Fibroblast of gingiva (primary cell): ENCODE measurements at regions not wholly inside any gene's neighbourhood (a gene's known extent, or its start where the extent isn't known, plus 50 kb on each side); places are given as distances from the start of the nearest gene placed in this dataset.
"Not testable (repeated sequence)": the region's sequence is repeated elsewhere in the genome, so short reads cannot be mapped to it uniquely, and the experiment has no call there.

Source experiments
- DNase-seq: peaks from one replicate; pipeline ENCODE4 v3.0.0-alpha.2; 2011; ENCODE audit warnings: low read depth

DNA sequence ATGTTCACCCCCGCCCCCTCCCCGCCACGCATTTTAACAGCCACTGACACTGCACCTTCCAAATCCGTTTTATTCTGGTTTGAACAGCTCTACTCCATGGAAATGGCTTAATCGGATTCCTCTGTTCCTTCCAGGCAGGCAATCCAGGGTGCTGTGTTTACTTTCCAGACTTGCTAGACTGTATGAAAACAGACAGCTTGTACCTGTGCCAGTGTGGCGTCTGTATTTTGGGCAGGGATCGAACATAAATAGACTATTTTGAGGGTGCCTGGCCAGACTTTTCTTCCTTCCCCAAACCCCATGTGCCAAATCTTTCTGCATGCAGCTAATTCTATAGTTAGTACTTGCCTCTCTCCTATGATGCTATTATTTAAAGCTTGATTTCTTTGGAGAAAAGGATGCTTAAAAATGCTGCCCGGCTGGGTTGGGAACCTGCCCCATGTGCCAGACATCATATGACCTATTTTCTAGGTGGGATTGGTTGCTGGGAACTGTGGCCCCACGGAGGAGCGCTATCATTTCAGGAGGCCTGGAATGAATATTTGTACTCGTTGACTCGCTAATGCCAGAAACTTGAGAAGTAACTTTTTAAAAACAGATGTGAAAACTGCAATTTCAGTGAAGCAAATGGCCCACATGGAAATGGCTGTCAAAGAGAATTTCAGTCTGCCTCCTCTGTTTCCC lies 814.8 kb downstream of the BRD1 start:
- no peak for DNase-seq

DNA sequence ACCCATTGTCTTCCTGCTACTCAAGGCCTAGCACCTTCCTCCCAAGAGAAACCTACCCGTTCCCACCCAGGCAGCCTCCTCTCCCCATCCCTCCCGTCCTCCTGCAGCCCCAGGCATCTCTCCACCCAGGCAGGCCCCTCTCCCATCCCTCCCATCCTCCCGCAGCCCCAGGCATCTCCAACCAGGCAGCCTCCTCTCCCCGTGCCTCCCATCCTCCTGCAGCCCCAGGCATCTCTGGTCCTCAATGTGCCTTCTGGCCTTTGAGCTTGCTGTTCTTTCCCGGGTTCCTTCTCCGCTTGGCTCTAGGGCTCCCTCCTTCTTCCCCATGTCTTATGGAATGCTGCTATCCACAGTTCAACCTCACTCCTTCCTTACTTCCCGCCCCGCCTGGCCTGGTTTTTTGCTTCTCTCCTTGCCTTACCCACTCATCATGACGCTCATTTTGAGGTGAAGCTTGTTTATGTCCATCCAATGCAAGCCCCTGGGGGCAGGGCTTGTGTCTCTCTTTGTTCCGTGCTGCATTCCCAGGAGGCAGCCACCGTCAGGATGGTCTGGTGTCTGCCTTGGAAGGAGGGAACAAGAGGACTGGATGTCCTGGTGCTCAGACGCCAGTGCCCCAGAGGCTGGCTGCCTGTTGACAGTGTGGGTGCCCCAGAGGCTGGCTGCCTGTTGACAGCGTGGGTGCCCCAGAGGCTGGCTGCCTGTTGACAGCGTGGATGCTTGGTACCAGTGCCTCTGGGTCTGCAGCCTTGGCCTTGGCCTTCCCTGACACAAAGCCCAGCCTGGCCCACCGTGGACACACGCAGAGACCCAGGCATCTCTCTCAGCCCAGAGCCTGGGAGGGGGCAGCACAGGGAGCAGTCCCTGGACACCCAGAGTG lies 815.7 kb downstream of the BRD1 start:
- DNase-seq = no peak

DNA sequence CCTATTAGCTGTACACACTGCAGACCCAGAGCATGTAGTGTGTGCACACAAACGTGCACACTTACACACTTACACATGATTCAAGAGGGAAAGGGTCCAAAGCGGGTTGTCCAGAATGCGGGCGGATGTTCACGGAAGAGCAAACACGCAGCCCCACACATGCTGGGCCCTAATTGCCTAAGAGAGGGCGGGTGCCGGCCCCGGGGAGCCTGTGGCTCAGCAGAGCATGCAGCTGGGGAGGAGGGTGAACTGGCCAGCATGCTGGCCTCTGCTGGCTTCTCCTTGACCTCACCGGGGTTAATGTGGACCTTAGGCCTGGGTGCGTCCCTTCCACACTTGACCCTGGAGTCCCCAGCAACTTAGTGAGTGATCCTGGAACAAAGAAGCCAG lies 816.3 kb downstream of the BRD1 start:
- no peak for DNase-seq

DNA sequence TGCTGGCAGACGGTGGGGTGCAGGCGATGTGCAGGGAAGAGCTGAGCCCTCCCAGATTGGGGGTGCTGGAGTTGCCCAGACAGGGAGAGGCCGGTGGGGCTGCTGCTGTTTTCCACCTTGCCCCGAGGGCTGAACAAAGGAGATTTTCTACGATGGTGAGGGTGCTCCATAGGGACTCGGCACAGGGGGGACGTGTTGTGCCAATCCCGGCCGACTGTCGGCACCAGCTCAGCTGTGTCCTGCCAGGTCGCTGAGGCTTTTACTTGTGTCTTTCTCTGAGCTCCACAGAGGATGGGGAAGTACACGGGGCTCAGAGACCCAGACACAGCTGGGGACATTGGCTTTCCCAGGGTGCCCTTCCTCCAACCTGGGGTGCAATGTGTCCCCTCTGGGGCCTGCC lies 816.8 kb downstream of the BRD1 start:
- DNase-seq = no peak

DNA sequence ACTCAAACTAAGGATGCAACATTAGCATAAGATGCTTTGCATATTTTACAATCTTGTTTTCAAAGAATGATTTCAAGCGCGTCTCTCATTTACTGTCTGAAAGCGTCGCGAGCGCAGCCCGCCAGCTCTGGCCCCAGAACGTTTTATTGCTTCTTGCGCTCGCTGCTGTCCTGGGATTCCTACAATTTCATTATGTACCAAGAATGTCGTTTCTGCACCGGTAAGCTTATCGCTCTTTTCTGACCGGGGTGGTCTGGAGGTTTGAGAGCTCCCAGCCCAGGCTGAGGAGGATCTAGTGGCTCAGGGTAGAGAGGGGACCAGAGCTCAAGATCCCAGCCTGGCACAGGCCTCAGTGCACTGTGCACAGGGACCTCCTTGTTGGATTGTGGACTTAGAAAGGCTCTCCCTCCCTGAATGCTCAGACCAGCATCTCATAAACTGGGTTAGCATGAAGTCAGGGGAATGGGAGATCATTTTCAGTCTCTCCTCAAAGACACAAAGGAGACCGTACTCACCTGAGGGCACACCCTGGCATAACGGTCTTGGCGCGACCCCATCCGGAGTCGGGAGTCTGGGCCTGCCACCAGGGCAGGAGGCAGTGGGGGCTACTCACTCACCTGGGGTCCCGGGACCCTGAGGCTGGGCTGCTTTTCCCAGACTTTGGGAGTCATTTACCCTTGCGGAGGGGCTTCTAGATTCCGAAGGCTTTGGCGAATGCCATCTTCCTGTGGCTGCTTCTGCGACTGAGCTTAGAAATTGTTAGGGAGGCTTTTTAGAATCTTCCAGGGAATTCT lies 817.4 kb downstream of the BRD1 start:
- DNase-seq = no peak

DNA sequence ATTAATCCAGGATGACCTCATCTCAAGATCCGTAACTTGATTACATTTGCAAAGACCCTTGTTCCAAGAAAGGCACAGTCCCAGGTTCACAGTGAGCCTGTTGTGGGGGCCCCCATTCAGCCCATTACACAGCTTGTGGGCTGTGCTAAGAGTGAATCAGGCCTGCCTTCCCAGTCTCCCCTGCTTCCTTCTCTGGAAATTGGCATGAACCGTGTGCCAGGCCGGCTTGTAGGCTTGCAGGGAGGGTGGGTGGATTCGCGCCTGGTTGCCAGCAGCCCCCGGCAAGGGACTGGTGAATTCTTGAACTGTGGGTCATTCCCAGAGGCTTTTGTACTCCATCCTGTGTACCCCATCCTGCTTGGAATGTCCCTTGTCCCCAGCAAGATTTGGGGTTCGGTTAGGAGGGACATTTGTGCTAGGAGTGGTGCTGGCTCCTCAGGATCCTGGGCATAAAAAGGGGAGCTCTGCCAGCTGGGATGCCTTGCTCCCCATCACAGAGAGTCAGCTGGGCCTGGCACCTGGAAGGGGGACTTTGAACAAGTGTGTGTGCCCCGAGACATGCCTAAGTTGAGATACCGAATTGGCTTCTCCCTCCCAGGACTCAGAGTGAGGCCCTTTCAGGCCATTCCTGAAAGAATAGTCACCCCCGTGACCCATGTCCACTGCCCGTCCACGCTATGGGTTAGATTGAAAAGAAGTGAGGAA lies 818.2 kb downstream of the BRD1 start:
- DNase-seq = no peak

DNA sequence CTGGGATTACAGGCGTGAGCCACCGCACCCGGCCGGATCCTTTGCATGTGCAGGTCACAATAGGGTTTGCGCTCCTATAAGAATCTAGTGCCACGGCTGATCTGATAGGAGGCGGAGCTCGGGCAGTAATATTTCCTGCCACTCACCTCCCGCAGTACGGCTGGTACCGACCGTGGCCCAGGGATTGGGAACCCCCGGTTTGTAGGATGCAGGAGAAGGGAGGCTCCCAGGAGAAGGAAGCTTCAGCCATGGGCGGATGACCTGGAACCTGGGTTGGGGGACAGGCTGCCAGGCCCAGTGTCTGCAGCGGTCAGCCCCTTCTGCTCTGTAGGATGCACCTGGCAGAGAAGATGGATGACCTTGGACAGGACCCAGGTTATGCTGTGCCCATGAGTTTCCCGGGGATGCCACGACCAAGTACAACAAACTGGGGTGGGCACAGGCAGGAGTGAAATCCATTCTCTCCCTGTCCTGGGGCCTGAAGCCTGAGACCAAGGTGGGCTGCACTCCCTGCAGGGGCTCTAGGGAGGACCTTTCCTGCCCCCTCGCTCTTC lies 818.9 kb downstream of the BRD1 start:
- no peak for DNase-seq

DNA sequence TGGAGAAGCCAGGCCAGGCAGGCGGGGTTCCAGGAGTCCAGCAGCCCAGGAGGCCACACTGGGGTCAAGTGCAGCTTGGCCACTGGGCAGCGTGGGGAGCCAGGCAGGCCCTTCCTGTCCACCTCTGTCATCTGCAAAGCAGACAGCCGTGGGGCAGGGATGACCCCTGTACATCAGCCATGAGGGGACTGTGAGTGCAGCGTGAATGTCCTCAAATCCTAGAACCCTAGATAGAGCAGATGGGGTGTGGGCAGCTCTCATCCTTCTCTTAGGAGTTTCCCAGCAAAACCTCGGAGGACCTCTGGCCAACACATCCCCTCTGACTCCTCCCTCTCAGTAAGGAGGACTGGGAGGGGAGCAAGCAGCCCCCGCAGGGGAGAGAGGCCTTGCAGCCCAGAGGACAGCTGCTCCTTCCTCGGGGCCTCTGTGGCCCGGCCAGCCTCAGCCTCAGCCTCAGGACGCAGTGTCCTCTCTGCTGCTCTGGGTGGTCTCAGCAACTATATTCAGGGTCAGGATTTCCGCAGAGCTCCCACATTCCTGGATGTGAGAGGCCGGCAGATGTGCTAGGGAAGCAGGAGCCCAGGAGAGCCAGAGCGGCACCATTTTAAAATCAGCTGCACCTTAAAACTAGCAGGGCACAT lies 820.5 kb downstream of the BRD1 start:
- no peak for DNase-seq

DNA sequence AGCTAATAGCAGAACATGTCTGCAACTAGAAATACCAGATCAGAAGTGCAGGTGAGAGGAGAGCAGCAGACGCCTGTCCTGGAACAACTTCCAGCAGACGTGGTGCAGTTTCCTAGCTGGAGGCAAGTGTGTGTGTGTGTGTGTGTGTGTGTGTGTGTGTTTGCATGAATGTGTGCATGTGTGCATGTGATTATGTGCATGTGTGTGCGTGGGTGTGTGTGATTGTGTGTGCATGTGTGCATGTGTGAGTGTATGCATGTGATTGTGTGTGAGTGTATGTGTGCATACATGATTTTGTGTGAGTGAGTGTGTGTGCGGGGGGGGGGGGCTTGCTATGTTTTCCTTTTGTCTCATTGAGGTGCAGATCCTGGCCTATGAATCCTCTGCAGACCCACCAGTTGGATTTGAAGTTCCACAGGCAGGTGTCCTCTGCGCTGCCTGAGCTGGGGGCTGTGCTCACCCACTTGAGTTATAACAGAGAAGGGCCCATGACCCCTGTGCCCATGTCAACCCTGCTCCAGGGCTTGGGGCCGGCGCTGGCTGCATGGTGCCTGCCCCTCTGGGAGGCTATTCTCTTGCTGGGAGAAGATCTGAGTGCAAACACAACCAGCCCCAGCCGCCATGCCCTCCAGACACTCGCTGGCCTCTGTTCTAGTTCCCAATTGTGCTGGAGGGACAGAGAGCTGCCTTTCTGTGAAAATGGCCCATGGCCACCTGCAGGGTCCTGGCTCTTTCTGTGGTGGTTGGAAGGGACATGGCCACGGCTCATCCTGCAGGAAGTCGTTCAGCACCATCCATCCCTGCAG lies 821.3 kb downstream of the BRD1 start:
- DNase-seq = no peak

DNA sequence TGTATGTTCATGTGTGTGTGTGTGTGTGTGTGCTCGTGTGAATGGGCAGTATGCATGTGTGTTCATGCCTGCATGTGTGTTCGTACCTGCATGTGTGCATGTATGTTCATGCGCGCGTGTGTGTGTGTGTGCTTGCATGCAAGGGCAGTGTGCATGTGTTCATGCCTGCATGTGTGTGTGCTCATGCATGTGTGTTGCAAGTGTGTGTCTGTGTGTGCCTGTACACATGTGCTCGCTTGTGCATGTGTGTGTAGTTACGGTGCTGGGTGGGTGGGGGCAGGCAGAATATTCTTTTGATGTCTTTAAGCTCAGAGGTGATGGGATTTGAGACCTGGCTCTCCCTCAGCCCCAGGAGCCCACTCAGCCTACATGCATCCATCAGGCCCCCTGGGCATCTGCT lies 822.1 kb downstream of the BRD1 start:
- no peak for DNase-seq

DNA sequence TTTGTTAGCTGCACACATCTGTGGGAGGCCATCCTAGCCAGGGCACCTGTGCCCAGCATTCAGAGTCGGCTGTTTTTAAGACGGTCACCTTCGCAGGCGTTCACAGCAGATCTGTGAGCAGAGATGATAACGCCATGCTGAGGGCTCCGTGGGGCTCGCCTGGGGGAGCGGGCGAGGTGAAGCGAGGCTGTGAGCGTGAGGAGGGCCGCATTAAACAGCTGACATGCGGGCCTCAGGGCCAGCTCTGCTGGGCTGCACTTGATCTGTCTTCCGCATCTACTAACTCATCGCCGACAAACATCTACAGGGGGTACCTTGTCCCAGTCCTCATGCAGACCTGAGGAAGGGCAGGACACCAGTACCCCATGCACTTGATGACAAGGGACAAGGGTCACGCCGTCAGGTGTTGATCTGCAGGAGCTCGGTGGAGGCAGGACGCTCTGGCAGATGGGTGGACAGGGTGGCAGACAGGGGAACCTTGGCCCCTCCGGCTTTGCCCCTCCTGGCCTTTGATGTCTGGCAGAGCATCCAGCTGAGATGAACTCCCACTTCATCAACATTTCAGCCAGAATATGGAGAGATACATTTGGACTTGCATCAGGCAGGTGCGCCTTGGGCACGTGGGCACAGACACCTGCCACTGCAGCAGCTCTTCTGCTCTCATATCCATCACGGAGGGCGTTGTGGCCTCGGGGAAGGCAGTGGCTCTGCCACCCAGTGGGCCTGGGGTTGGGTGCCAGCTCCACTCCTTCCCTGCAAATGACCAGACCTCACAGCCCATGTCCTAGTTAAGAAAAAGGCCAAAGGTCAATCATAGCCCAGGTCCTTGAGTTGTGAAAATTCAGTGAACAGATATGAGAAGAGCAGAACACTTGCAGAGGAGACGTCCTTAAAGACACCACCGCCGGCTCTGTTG lies 822.9 kb downstream of the BRD1 start:
- DNase-seq = no peak

DNA sequence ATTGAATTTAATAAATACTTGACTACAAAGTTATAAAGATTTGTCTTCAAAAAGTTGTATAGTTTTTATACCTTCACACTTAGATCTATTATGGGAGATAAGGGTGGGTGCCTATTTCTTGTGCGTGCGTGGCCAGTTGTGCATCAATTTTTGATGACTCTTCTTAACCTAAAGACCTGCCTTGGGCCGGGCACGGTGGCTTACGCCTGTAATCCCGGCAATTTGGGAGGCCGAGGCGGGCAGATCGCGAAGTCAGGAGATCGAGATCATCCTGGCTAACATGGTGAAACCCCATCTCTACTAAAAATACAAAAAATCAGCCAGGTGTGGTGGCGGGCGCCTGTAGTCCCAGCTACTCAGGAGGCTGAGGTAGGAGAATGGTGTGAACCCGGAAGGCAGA lies 830.1 kb downstream of the BRD1 start:
- not testable (repeated sequence) for DNase-seq

DNA sequence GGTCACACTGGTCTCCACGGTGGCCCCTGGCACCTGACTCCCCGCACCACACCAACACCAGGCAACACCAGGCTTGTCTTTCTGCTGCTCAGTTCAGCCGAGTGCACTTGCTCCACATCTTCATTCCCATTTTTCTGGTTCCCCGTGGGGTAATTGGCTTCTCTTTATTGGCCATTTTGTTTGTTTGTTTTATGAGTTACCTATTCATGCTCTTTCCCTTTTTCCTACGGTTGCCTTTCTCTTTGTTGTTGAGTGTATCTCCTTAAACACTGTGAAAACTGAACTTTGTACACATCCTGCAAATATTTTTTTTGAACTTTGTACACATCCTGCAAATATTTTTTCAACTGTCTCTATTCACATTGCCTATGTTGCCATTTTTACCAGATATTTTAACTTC lies 834.0 kb downstream of the BRD1 start:
- no peak for DNase-seq

DNA sequence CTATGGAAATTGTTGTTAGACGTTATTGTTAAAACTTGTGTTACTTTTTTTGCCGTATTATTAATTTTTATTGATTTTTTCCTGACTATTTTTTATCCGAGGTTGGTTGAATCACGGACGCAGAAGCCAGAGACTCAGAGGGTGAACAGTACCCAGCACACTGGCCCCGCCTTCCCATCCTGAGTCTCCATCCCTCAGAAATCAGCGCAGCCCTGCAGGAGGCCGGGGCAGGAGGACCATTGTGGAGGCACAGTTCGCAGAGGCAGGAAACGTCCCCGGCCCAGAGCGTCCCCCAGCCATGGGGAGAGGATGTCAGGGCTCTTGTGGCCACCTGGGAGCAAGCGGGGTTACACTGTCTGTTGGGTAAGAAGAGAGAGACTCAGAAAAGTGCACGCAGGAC lies 843.0 kb downstream of the BRD1 start:
- DNase-seq = no peak

DNA sequence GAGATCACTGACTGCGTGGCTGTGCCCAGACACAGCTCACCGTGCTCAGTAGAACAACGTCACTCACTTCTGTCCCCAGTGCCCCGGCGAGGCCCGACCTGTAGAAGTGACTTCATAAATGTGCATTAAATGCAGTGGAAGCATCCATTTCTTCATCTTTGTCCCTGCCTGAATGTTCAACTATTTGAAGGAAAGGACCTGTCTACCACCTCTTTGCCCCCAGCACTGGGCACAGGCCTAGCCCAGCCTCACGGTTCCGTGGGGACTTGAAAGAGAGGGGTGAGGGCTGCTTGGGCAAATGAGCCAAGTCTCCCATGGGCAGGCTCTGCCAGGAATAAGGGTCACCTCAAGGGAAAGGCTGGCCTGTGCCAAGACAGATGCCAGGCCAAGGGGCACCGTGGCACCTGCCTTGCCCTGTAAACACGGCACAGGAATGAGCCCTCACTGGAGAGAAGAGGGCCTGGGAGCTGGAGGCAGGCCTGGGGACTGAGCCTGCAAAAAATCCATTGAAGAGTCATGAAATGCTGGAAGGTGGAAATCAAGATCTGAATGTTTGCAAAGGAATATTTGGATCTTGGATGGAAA lies 845.3 kb downstream of the BRD1 start:
- DNase-seq = no peak

DNA sequence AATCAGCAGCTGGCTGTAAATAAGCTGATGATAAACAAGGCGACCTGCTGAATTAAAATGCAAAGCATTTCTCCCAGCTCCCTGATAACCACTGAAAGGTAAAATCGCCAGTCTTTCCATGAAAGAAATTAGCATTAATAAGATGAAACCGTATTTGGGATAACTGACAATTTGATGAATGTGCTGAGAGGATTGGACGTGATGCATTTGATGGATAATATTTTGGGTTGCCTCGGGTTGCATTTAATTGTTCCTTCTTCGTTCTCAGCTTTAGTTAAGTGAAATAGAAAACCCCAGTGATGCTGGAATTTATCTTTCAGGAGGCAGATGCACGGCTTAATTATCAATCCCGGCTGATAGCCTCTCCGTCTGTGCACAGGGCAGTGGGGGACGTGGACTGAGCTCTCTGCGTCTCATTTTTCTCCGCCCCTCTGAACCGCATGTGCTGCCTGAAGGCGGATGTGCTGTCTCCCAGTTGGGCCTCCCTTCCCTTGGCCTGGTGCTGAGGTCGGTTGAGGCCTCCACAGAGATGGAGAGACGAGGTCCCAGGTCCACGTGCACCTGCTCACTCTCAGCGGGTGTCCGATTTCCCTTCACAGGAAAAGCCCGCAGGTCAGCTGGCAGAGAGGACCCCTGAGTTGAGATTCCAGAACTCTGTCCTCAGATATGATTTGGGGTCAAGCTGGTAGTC lies 846.2 kb downstream of the BRD1 start:
- no peak for DNase-seq

DNA sequence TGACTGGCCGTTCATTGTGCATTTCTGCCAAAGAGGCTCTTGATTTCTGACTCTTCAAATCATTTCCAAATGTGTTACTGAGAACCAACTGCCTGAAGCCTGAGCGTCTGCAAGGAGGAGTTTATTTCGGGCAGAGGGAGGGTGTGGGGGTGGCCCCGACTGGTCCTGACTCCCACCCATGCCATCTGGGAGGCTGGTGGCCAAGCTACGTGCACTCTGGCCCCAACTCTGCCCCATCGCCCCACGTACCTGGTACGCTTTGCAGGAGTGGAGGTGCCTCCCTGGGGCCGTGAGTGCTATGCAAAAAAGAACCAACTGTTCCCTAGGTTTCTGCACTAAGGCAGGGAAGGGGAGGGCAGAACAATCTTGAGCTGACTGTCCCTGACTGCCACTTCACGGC lies 846.8 kb downstream of the BRD1 start:
- DNase-seq = no peak

DNA sequence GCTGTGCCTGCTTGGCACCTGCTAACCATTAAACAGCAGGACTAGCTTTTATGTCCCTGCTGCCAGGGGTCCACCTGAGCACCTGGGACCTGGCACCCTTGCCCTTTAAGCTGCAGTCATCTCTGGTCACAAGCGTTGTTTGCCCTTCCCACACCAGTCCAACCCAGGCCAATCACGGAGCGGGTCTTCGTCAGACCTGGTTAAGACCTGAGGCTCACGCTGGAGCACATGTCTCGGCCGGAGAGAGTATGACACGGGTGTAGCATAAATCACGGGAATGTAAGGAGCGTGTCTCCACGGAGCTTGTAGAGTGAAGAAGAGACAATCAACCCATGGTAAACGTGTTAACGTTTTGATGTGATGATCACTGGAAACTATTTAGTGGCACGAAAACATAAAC lies 847.3 kb downstream of the BRD1 start:
- DNase-seq = no peak
